ENCODE measurements at regions not wholly inside any gene's neighbourhood (a gene's known extent, or its start where the extent isn't known, plus 50 kb on each side); places are given as distances from the start of the nearest gene placed in this dataset.

- TF ChIP-seq, protein P1, sequence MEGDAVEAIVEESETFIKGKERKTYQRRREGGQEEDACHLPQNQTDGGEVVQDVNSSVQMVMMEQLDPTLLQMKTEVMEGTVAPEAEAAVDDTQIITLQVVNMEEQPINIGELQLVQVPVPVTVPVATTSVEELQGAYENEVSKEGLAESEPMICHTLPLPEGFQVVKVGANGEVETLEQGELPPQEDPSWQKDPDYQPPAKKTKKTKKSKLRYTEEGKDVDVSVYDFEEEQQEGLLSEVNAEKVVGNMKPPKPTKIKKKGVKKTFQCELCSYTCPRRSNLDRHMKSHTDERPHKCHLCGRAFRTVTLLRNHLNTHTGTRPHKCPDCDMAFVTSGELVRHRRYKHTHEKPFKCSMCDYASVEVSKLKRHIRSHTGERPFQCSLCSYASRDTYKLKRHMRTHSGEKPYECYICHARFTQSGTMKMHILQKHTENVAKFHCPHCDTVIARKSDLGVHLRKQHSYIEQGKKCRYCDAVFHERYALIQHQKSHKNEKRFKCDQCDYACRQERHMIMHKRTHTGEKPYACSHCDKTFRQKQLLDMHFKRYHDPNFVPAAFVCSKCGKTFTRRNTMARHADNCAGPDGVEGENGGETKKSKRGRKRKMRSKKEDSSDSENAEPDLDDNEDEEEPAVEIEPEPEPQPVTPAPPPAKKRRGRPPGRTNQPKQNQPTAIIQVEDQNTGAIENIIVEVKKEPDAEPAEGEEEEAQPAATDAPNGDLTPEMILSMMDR (conservative IDR thresholded peaks at IDR 0.05; ENCODE audit: low read length) = no peak
- TF ChIP-seq EZH2phosphoT487 (IDR thresholded peaks at IDR 0.05; ENCODE audit: borderline replicate concordance) = no peak
Observed at GRCh38 chr4:163269869-163270268, 62.5 kb downstream of the NPY1R start.

All from Loucy (cell line).